A549 (cell line): ENCODE measurements at regions not wholly inside any gene's neighbourhood (a gene's known extent, or its start where the extent isn't known, plus 50 kb on each side); places are given as distances from the start of the nearest gene placed in this dataset.

ENCODE experiments used
- ATAC-seq, 2 experiments: fragments of 200-7000 bp in 1 of 2; fragments of >200 bp in 1 of 2; cut with Nextera tagmentation in 1 of 2; cut with Tn5 transposase in 1 of 2; 3 replicates each; pipeline versions ENCODE4 v1.8.0 to v1.9.1; 2018 to 2020; ENCODE audit warnings: mild to moderate bottlenecking in 1 of 2, moderate library complexity in 1 of 2
- CTCF ChIA-PET: fragments of 300-600 bp; sonication (Branson Sonifier 250); formaldehyde crosslinking; extraction: SDS; loops from one replicate; lab custom pipeline; 2021; ENCODE audit warnings: antibody characterized with exemption, inconsistent platforms; lab: Yijun Ruan, JAX
- POLR2A ChIA-PET: fragments of 350-600 bp; formaldehyde crosslinking; extraction: SDS; loops from one replicate; lab custom pipeline; 2021; ENCODE audit warnings: antibody characterized with exemption, inconsistent platforms; lab: Yijun Ruan, JAX
- DNase-seq, 2 experiments: peaks; one replicate each; pipeline versions ENCODE4 v3.0.0 to v3.0.0-alpha.2; 2011 to 2016; ENCODE audit warnings: low read depth in 1 of 2, low spot score in 1 of 2
- FAIRE-seq: peaks from 2 replicates; lab custom pipeline; 2011; peaks lifted over from hg19 to GRCh38; lab: Jason Lieb, UNC
- H3K27ac ChIP-seq, 2 experiments: fragments of >200 bp; sonication (Bioruptor Twin); formaldehyde crosslinking; 3 replicates each; pipeline ENCODE4 v1.5.1; 2016 to 2017
- H3K4me1 ChIP-seq: fragments of >200 bp; sonication (Bioruptor Twin); formaldehyde crosslinking; 3 replicates; pipeline ENCODE4 v1.6.1; 2016
- H3K4me2 ChIP-seq: fragments of >200 bp; sonication (Bioruptor Twin); formaldehyde crosslinking; 3 replicates; pipeline ENCODE4 v1.6.1; 2016
- H3K4me3 ChIP-seq: fragments of >200 bp; sonication (Bioruptor Twin); formaldehyde crosslinking; 3 replicates; pipeline ENCODE4 v1.5.1; 2016
- H3K9me3 ChIP-seq: fragments of >200 bp; sonication (Bioruptor Twin); formaldehyde crosslinking; 3 replicates; pipeline ENCODE4 v1.6.1; 2016
- CEBPB ChIP-seq, 2 experiments: fragments of >200 bp in 1 of 2; sonication (Bioruptor Twin) in 1 of 2; formaldehyde crosslinking in 1 of 2; IDR thresholded peaks; 2 replicates each; pipeline ENCODE4 v1.6.1; 2012 to 2016
- CHD2 ChIP-seq: fragments of 150-350 bp; IDR thresholded peaks from 2 replicates; pipeline ENCODE4 v1.6.1; 2014; ENCODE audit warnings: low read length; ENCODE audit not compliant: partially characterized antibody
- CHD4 ChIP-seq: fragments of 200-600 bp; sonication (generic); IDR thresholded peaks from 2 replicates; pipeline ENCODE4 v1.6.1; 2016; ENCODE audit warnings: antibody characterized with exemption, mild to moderate bottlenecking, borderline replicate concordance
- ELK1 ChIP-seq: fragments of 150-350 bp; IDR thresholded peaks from 2 replicates; pipeline ENCODE4 v1.6.1; 2014; ENCODE audit warnings: low read depth, mild to moderate bottlenecking, low read length
- FOSL2 ChIP-seq, 2 experiments: fragments of 450-650 bp in 1 of 2; fragments of >200 bp in 1 of 2; sonication (Bioruptor Twin) in 1 of 2; formaldehyde crosslinking; IDR thresholded peaks; 2 replicates each; pipeline versions ENCODE4 v1.5.0 to v1.6.1; 2016 to 2020; ENCODE audit warnings: mild to moderate bottlenecking in 1 of 2, moderate library complexity in 1 of 2
- FOXS1 ChIP-seq: fragments of 250-450 bp; sonication (Bioruptor Pico); IDR thresholded peaks from 2 replicates; pipeline ENCODE4 v1.5.0; 2020; ENCODE audit warnings: mild to moderate bottlenecking, moderate library complexity
- HEYL ChIP-seq: fragments of 250-450 bp; sonication (Bioruptor Pico); IDR thresholded peaks from 2 replicates; pipeline ENCODE4 v1.8.0; 2021; ENCODE audit warnings: mild to moderate bottlenecking, moderate library complexity
- HOXA7 ChIP-seq: fragments of 250-450 bp; sonication (Bioruptor Pico); IDR thresholded peaks from 2 replicates; pipeline ENCODE4 v1.5.0; 2020; ENCODE audit warnings: mild to moderate bottlenecking, moderate library complexity
- JUN ChIP-seq, 2 experiments: fragments of >200 bp; sonication (Bioruptor Twin); formaldehyde crosslinking; IDR thresholded peaks; 2 replicates in 1 of 2; 3 replicates in 1 of 2; pipeline ENCODE4 v1.6.1; 2016 to 2017
- JUNB ChIP-seq: fragments of >200 bp; sonication (Bioruptor Twin); formaldehyde crosslinking; IDR thresholded peaks from 2 replicates; pipeline ENCODE4 v1.6.1; 2016
- MAFK ChIP-seq: fragments of 450-650 bp; IDR thresholded peaks from 2 replicates; pipeline ENCODE4 v1.6.1; 2014; ENCODE audit not compliant: partially characterized antibody
- MYC ChIP-seq: IDR thresholded peaks from 2 replicates; pipeline ENCODE4 v1.6.1; 2012; ENCODE audit warnings: mild to moderate bottlenecking, inconsistent platforms, low read length, improper control_type of control experiment, borderline replicate concordance
- NFE2L2 ChIP-seq: fragments of 150-350 bp; conservative IDR thresholded peaks from 2 replicates; pipeline ENCODE4 v1.6.1; 2014; ENCODE audit warnings: low read length
- PBX3 ChIP-seq: IDR thresholded peaks from 2 replicates; pipeline ENCODE4 v1.6.1; 2012
- POLR2AphosphoS2 ChIP-seq: conservative IDR thresholded peaks from 2 replicates; pipeline ENCODE4 v1.6.1; 2012; ENCODE audit warnings: low read length, improper control_type of control experiment, inconsistent platforms
- REST ChIP-seq: fragments of 200-600 bp; sonication (generic); IDR thresholded peaks from 2 replicates; pipeline ENCODE4 v1.6.1; 2016; ENCODE audit warnings: antibody characterized with exemption, mild to moderate bottlenecking, moderate library complexity
- TFCP2L1 ChIP-seq: fragments of 250-450 bp; sonication (Bioruptor Pico); IDR thresholded peaks from 2 replicates; pipeline ENCODE4 v1.5.0; 2021; ENCODE audit warnings: mild to moderate bottlenecking
- TP53 ChIP-seq: fragments of 250-450 bp; sonication (Bioruptor Pico); IDR thresholded peaks from 2 replicates; pipeline ENCODE4 v1.5.0; 2021; ENCODE audit warnings: mild to moderate bottlenecking, moderate library complexity
- ZC3H11A ChIP-seq: fragments of 450-650 bp; IDR thresholded peaks from 2 replicates; pipeline ENCODE4 v1.6.1; 2014; ENCODE audit warnings: antibody characterized with exemption, mild to moderate bottlenecking
- ZFP36 ChIP-seq: fragments of 450-650 bp; IDR thresholded peaks from 2 replicates; pipeline ENCODE4 v1.6.1; 2014; ENCODE audit warnings: borderline replicate concordance; ENCODE audit not compliant: partially characterized antibody
- WGBS: methylation state at CpG from one replicate; pipeline ENCODE4 v1.1.6; 2017; ENCODE audit errors: missing lambda C conversion rate; 5-methylcytosine and 5-hydroxymethylcytosine counted together
- small RNA-seq, 6 experiments: library from RNA; depleted of rRNA; stranded (forward); fragments of <200 nt; gene quantifications; one replicate each; pipeline ENCODE3, GENCODE V24; 2012

- TF ChIP-seq CEBPB (IDR thresholded peaks at IDR 0.05) (no peak), CHD4 (no peak), JUN (IDR thresholded peaks at IDR 0.05) (no peak), HOXA7 (CRISPR knock-in tag) (no peak)
Observed at GRCh38 chr2:144572977-144573376, 53.1 kb upstream of the ZEB2 start (continued).

- Histone ChIP-seq H3K9me3 (no peaks in the 10 kb centered on the region), H3K4me3 (no peak overlapping the region), H3K4me1 (no peaks in the 10 kb centered on the region), H3K27ac (no peak overlapping the region), H3K4me2 (no peak overlapping the region)
- ATAC-seq (no peak), DNase-seq (no peak), FAIRE-seq (no peak)
- WGBS: 81% methylated on average over 1 of the region's 1 CpG
- CTCF ChIA-PET: no interaction called here
- POLR2A ChIA-PET: no interaction called here
- TF ChIP-seq TP53 (CRISPR knock-in tag) (no peak), ZFP36 (no peak), FOXS1 (CRISPR knock-in tag) (no peak)
Observed at GRCh38 chr2:144571770-144572169, 51.9 kb upstream of the ZEB2 start.

- DNase-seq: no peak
- ChIA-PET POLR2A (no interaction called here), CTCF (no interaction called here)
- no peak overlapping the region for H3K27ac ChIP-seq
- no peak for ATAC-seq
- H3K4me3 ChIP-seq: no peak overlapping the region
- no peak for FAIRE-seq
- WGBS: 94% methylated on average over 3 of the region's 3 CpGs
- H3K4me2 ChIP-seq: no peak overlapping the region
- no peaks in the 10 kb centered on the region for H3K9me3 ChIP-seq
- TF ChIP-seq HEYL (CRISPR knock-in tag) (no peak), REST (no peak), PBX3 (no peak), POLR2AphosphoS2 (no peak), ELK1 (no peak), MAFK (no peak), JUNB (no peak), CHD2 (no peak), FOSL2 (IDR thresholded peaks at IDR 0.05) (no peak), FOSL2 (CRISPR knock-in tag; IDR thresholded peaks at IDR 0.05) (no peak), NFE2L2 (no peak), ZC3H11A (no peak), MYC (no peak), TP53 (CRISPR knock-in tag) (no peak), TFCP2L1 (CRISPR knock-in tag) (no peak)
- no peaks in the 10 kb centered on the region for H3K4me1 ChIP-seq
Observed at GRCh38 chr2:144570566-144570965, 50.6 kb upstream of the ZEB2 start.

Small RNA genes lying in the stretch of these regions (small RNA-seq; reads per million reads assigned to genes)
- 0 reads per million in 6 experiments for gene RF00019
- gene RF01992: 0 reads per million in 6 experiments
- gene RNA5SP106: 0 to 1.0 (median 0) reads per million in 6 experiments
- gene RNU6-692P: 0 reads per million in 6 experiments
- gene RNU6-715P: 0 reads per million in 6 experiments
- gene RNU7-2P: 0 to 1.3 (median 0.37) reads per million in 6 experiments
